NT2/D1 (cell line): ENCODE measurements at regions not wholly inside any gene's neighbourhood (a gene's known extent, or its start where the extent isn't known, plus 50 kb on each side); places are given as distances from the start of the nearest gene placed in this dataset.

ENCODE experiments used
- SUZ12 ChIP-seq: IDR thresholded peaks from 2 replicates; pipeline ENCODE4 v1.6.1; 2011; ENCODE audit not compliant: insufficient read length, insufficient read depth; ENCODE audit errors: extremely low read depth
- YY1 ChIP-seq: IDR thresholded peaks from 2 replicates; pipeline ENCODE4 v1.6.1; 2011; ENCODE audit not compliant: insufficient read length, insufficient read depth
- ZNF274 ChIP-seq: IDR thresholded peaks from 2 replicates; pipeline ENCODE4 v1.6.1; 2011; ENCODE audit warnings: mild to moderate bottlenecking, low read depth, low read length

DNA sequence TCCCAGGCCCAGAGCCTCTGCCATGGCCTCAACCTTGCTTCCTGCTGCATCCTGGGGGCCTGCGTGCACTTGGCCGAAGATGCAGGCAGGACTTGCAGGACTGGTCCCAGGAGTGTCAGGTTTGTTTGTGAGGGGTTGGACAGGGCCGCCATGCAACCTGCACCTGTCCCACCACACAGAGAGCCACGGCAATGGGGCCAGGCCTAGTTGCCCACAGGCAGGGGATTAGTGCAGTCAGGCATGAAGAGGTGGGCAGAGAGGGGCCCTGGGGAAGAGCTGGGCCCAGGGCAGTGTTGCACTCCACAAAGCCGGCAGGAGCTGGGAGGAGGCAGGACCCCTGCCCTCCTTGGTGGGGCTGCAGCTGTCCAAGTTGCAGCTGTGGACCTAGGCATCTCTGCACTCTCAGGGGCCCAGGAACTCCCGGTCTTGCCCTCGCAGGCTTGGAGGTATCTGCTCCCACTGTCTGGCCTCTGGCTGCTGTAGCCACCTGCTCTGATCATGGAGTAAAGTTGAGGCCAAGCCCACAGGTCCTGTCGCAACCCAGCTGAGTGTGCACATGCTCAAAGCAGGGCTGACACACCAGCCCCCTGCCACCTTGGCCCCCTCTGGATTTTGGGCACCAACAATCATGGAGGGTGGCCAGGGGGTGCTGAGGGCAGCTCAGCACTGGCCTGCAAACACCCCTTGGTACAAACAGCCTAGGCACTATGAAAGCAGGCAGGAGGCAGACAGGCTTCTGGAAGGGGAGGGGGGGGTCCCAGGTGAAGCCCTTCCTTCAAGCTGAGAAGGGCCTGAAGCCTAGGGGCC, 190.4 kb upstream of the PCDH10 start:
- TF ChIP-seq ZNF274, result no peak
- TF ChIP-seq YY1, result no peak
- no peak for TF ChIP-seq SUZ12
